HCT116 (cell line): ENCODE measurements at regions not wholly inside any gene's neighbourhood (a gene's known extent, or its start where the extent isn't known, plus 50 kb on each side); places are given as distances from the start of the nearest gene placed in this dataset.

ENCODE experiments used
- CTCF ChIP-seq, 3 experiments: fragments of 200-600 bp in 1 of 3; sonication (generic) in 1 of 3; IDR thresholded peaks in 2 of 3; conservative IDR thresholded peaks in 1 of 3; 2 replicates each; pipeline ENCODE4 v1.5.1; 2012 to 2017; ENCODE audit warnings: low read depth in 2 of 3, low read length in 2 of 3, antibody characterized with exemption in 1 of 3, borderline replicate concordance in 1 of 3, control low read depth in 1 of 3, mild to moderate bottlenecking in 1 of 3, mixed read lengths in 1 of 3, mixed run types in 1 of 3, moderate library complexity in 1 of 3; ENCODE audit not compliant: insufficient read depth in 1 of 3
- EGR1 ChIP-seq: IDR thresholded peaks from 2 replicates; pipeline ENCODE4 v1.6.1; 2012; ENCODE audit warnings: low read depth
- EZH2phosphoT487 ChIP-seq: fragments of 200-600 bp; IDR thresholded peaks from 2 replicates; pipeline ENCODE4 v1.6.1; 2018; ENCODE audit warnings: antibody characterized with exemption, borderline replicate concordance
- JUND ChIP-seq: IDR thresholded peaks from 2 replicates; pipeline ENCODE4 v1.6.1; 2012
- POLR2AphosphoS5 ChIP-seq: IDR thresholded peaks from 2 replicates; pipeline ENCODE4 v1.6.1; 2011; ENCODE audit warnings: mild to moderate bottlenecking, low read depth, low read length, moderate library complexity
- SIN3A ChIP-seq: IDR thresholded peaks from 2 replicates; pipeline ENCODE4 v1.6.1; 2012; ENCODE audit warnings: low read depth

GRCh38 chr14:87794561-87794960 is 198.4 kb downstream of the GALC start:
- TF ChIP-seq CTCF (IDR thresholded peaks at IDR 0.05 in 2 of 3, conservative IDR thresholded peaks at IDR 0.05 in 1 of 3; ENCODE audit: borderline replicate concordance in 1 of 3, insufficient read depth in 1 of 3, low read depth in 2 of 3, low read length in 2 of 3) (no peak), JUND (no peak), SIN3A (no peak), POLR2AphosphoS5 (no peak), EZH2phosphoT487 (no peak), EGR1 (no peak)
